Keratinocyte (primary cell): ENCODE measurements at regions not wholly inside any gene's neighbourhood (a gene's known extent, or its start where the extent isn't known, plus 50 kb on each side); places are given as distances from the start of the nearest gene placed in this dataset.

Source experiments
- DNase-seq: peaks from one replicate; pipeline ENCODE4 v3.0.0-alpha.2; 2011; ENCODE audit warnings: low read depth, missing footprints, low spot score
- FAIRE-seq: peaks from 2 replicates; lab custom pipeline; 2011; peaks lifted over from hg19 to GRCh38; lab: Jason Lieb, UNC
- H2AFZ ChIP-seq: 2 replicates; pipeline ENCODE4 v1.6.0; 2012; ENCODE audit warnings: low read length, control low read depth, inconsistent platforms; ENCODE audit not compliant: control insufficient read depth
- H3K27ac ChIP-seq: 2 replicates; pipeline ENCODE4 v1.5.1; 2011; ENCODE audit warnings: low read length; ENCODE audit not compliant: control insufficient read depth, insufficient read depth
- H3K27me3 ChIP-seq: 3 replicates; pipeline ENCODE4 v1.6.0; 2011; ENCODE audit warnings: low read length; ENCODE audit not compliant: control insufficient read depth, insufficient read depth; ENCODE audit errors: extremely low read depth
- H3K36me3 ChIP-seq, 2 experiments: 2 replicates in 1 of 2; 3 replicates in 1 of 2; pipeline ENCODE4 v1.5.1; 2011; ENCODE audit warnings: low read length in 2 of 2, mild to moderate bottlenecking in 1 of 2; ENCODE audit not compliant: control insufficient read depth in 2 of 2, insufficient read depth in 2 of 2; ENCODE audit errors: extremely low read depth in 1 of 2
- H3K4me1 ChIP-seq: 3 replicates; pipeline ENCODE4 v1.5.1; 2011; ENCODE audit warnings: low read length; ENCODE audit not compliant: control insufficient read depth, insufficient read depth; ENCODE audit errors: extremely low read depth
- H3K4me2 ChIP-seq: 3 replicates; pipeline ENCODE4 v1.6.0; 2011; ENCODE audit warnings: low read depth, low read length; ENCODE audit not compliant: control insufficient read depth, insufficient read depth; ENCODE audit errors: extremely low read depth
- H3K4me3 ChIP-seq, 3 experiments: fragments of 200-600 bp in 1 of 3; sonication (generic) in 1 of 3; 2 replicates in 2 of 3; 3 replicates in 1 of 3; pipeline ENCODE4 v1.5.1; 2011 to 2016; ENCODE audit warnings: low read length in 3 of 3, mild to moderate bottlenecking in 3 of 3, control low read depth in 2 of 3, inconsistent platforms in 1 of 3, low read depth in 1 of 3, mixed read lengths in 1 of 3, mixed run types in 1 of 3, moderate library complexity in 1 of 3; ENCODE audit not compliant: control insufficient read depth in 2 of 3, insufficient read depth in 2 of 3; ENCODE audit errors: extremely low read depth in 1 of 3
- H3K79me2 ChIP-seq: 2 replicates; pipeline ENCODE4 v1.6.0; 2012; ENCODE audit warnings: low read length; ENCODE audit not compliant: control insufficient read depth, insufficient read depth
- H3K9ac ChIP-seq: 3 replicates; pipeline ENCODE4 v1.6.0; 2011; ENCODE audit warnings: low read length; ENCODE audit not compliant: control insufficient read depth, insufficient read depth; ENCODE audit errors: extremely low read depth
- H3K9me1 ChIP-seq: 3 replicates; pipeline ENCODE4 v1.6.0; 2011; ENCODE audit warnings: low read length; ENCODE audit not compliant: control insufficient read depth, insufficient read depth; ENCODE audit errors: extremely low read depth
- H3K9me3 ChIP-seq: 2 replicates; pipeline ENCODE4 v1.5.1; 2012; ENCODE audit warnings: low read depth, low read length; ENCODE audit not compliant: control insufficient read depth
- H4K20me1 ChIP-seq: 3 replicates; pipeline ENCODE4 v1.6.0; 2011; ENCODE audit warnings: low read length; ENCODE audit not compliant: control insufficient read depth, insufficient read depth; ENCODE audit errors: extremely low read depth
- CTCF ChIP-seq, 3 experiments: IDR thresholded peaks in 1 of 3; conservative IDR thresholded peaks in 1 of 3; optimal IDR thresholded peaks in 1 of 3; 2 replicates in 2 of 3; 3 replicates in 1 of 3; pipeline versions ENCODE3 to v1.5.1; 2011; ENCODE audit warnings: low read length in 3 of 3, mild to moderate bottlenecking in 3 of 3, moderate library complexity in 2 of 3, control low read depth in 1 of 3, inconsistent platforms in 1 of 3; ENCODE audit not compliant: insufficient read depth in 2 of 3; ENCODE audit errors: extremely low read depth in 1 of 3
- EZH2 ChIP-seq: IDR thresholded peaks from one replicate; pipeline ENCODE4 v1.6.1; 2012; ENCODE audit warnings: inconsistent platforms, mild to moderate bottlenecking, low read length, moderate library complexity
- dilution Hi-C: fragments of 300-500 bp; cut with MboI; formaldehyde crosslinking; loops from one replicate; pipeline ENCODE4 v1.7.0; 2020; ENCODE audit warnings: low sequenced_read_pairs; ENCODE audit not compliant: extremely low pct_ligation_motif_present

- dilution Hi-C loops, result no loop called here
- H4K20me1 ChIP-seq, result no peaks in the 10 kb centered on the region
- H3K4me2 ChIP-seq, result no peak overlapping the region
- H3K4me3 ChIP-seq, result no peak overlapping the region
- DNase-seq, result no peak
- H3K79me2 ChIP-seq, result no peaks in the 10 kb centered on the region
- H2AFZ ChIP-seq, result no peak overlapping the region
- H3K4me1 ChIP-seq, result no peaks in the 10 kb centered on the region
- H3K36me3 ChIP-seq, result no peaks in the 10 kb centered on the region
- no peak overlapping the region for H3K27ac ChIP-seq
- H3K9ac ChIP-seq, result no peak overlapping the region
- no peak for FAIRE-seq
- H3K27me3 ChIP-seq, result no peaks in the 10 kb centered on the region
- H3K9me1 ChIP-seq, result no peaks in the 10 kb centered on the region
- TF ChIP-seq CTCF (optimal IDR thresholded peaks at IDR 0.05 in 1 of 3, IDR thresholded peaks at IDR 0.05 in 1 of 3, conservative IDR thresholded peaks at IDR 0.05 in 1 of 3; ENCODE audit: extremely low read depth in 1 of 3, insufficient read depth in 2 of 3, low read length in 3 of 3) (no peak), EZH2 (no peak)
- no peaks in the 10 kb centered on the region for H3K9me3 ChIP-seq
Observed at GRCh38 chr15:94125698-94126097, 105.7 kb upstream of the MCTP2 start.

DNA sequence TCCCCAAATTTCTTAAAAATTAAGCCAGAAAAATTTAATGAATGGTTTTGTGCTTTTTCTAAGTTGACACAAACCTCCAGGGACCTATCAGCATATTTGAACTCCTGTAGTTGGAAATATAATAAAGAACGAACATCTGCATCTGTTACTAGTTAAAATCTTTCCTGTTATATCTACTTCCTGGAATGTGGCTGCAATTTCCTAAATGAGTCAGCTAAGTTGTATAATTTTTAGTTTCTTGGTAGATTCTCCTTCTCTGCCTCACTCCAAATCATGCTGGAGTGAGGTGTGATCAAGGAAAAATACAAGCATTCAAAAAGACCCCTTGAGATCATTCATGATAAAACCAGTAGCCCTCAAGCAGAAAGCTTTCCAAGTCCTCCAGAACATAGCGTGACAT lies 106.2 kb upstream of the MCTP2 start:
- no peak overlapping the region for H3K4me3 ChIP-seq
- FAIRE-seq (no peak), DNase-seq (no peak)
- no peak overlapping the region for H3K9ac ChIP-seq
- H3K36me3 ChIP-seq, result no peaks in the 10 kb centered on the region
- dilution Hi-C loops, result no loop called here
- H3K9me3 ChIP-seq, result no peaks in the 10 kb centered on the region
- H3K9me1 ChIP-seq, result no peaks in the 10 kb centered on the region
- H2AFZ ChIP-seq, result no peak overlapping the region
- no peak for TF ChIP-seq EZH2
- TF ChIP-seq CTCF (optimal IDR thresholded peaks at IDR 0.05 in 1 of 3, IDR thresholded peaks at IDR 0.05 in 1 of 3, conservative IDR thresholded peaks at IDR 0.05 in 1 of 3; ENCODE audit: extremely low read depth in 1 of 3, insufficient read depth in 2 of 3, low read length in 3 of 3), result no peak
- no peaks in the 10 kb centered on the region for H4K20me1 ChIP-seq
- no peak overlapping the region for H3K4me2 ChIP-seq
- no peaks in the 10 kb centered on the region for H3K27me3 ChIP-seq
- H3K79me2 ChIP-seq, result no peaks in the 10 kb centered on the region
- no peaks in the 10 kb centered on the region for H3K4me1 ChIP-seq
- H3K27ac ChIP-seq, result no peak overlapping the region
